SU-DHL-6 (cell line): ENCODE measurements at regions not wholly inside any gene's neighbourhood (a gene's known extent, or its start where the extent isn't known, plus 50 kb on each side); places are given as distances from the start of the nearest gene placed in this dataset.
A peak's percentile ranks its signal among the peaks of the same experiment; 100 is the strongest.

ENCODE experiments used
- H2AFZ ChIP-seq: fragments of 200-600 bp; sonication (generic); 2 replicates; pipeline ENCODE4 v1.6.1; 2014; ENCODE audit warnings: low read depth, mild to moderate bottlenecking, moderate library complexity, mixed read lengths, antibody characterized with exemption, low read length; ENCODE audit not compliant: severe bottlenecking
- H3F3A ChIP-seq: fragments of 200-600 bp; shearing (Covaris generic); 2 replicates; pipeline ENCODE4 v1.6.0; 2016; ENCODE audit warnings: antibody characterized with exemption, mild to moderate bottlenecking; ENCODE audit not compliant: insufficient read depth
- H3K27ac ChIP-seq: fragments of 200-600 bp; sonication (generic); 2 replicates; pipeline ENCODE4 v1.5.1; 2016; ENCODE audit warnings: low read depth, mild to moderate bottlenecking, low read length, moderate library complexity, mixed read lengths
- H3K27me3 ChIP-seq: fragments of 200-600 bp; sonication (generic), shearing (Covaris generic); 2 replicates; pipeline ENCODE4 v1.6.0; 2014; ENCODE audit warnings: mild to moderate bottlenecking, low read length
- H3K36me3 ChIP-seq: fragments of 200-600 bp; sonication (generic); 2 replicates; pipeline ENCODE4 v1.6.1; 2014; ENCODE audit warnings: mild to moderate bottlenecking, low read length, mixed read lengths
- H3K4me2 ChIP-seq: fragments of 300-600, 200-600 bp; shearing (Covaris generic), sonication (generic); 2 replicates; pipeline ENCODE4 v1.6.0; 2014; ENCODE audit warnings: low read length, low read depth, mild to moderate bottlenecking; ENCODE audit not compliant: poor library complexity, severe bottlenecking
- H3K4me3 ChIP-seq: fragments of 200-600 bp; sonication (generic); 2 replicates; pipeline ENCODE4 v1.5.1; 2014; ENCODE audit warnings: antibody characterized with exemption, low read length, mild to moderate bottlenecking, mixed read lengths; ENCODE audit not compliant: insufficient read depth, poor library complexity, severe bottlenecking
- H3K79me2 ChIP-seq: fragments of 200-600 bp; sonication (generic); 2 replicates; pipeline ENCODE4 v1.6.1; 2014; ENCODE audit warnings: mild to moderate bottlenecking, low read length, moderate library complexity; ENCODE audit not compliant: insufficient read depth
- H3K9ac ChIP-seq: fragments of 200-600 bp; sonication (generic); 2 replicates; pipeline ENCODE4 v1.7.0; 2014; ENCODE audit warnings: mild to moderate bottlenecking, low read length
- H3K9me2 ChIP-seq: fragments of 200-600 bp; sonication (generic); replicated peaks from 2 replicates; pipeline ENCODE4 v1.6.1; 2014; ENCODE audit warnings: low read length; ENCODE audit not compliant: insufficient read depth
- H3K9me3 ChIP-seq: fragments of 200-600 bp; sonication (generic); 2 replicates; pipeline ENCODE4 v1.6.1; 2014; ENCODE audit warnings: low read length, mixed read lengths; ENCODE audit not compliant: insufficient read depth
- H4K20me1 ChIP-seq: fragments of 200-600 bp; sonication (generic); 2 replicates; pipeline ENCODE4 v1.6.1; 2014; ENCODE audit warnings: low read depth, mild to moderate bottlenecking, antibody characterized with exemption, low read length, moderate library complexity, mixed read lengths
- CTCF ChIP-seq: fragments of 200-600 bp; sonication (generic); IDR thresholded peaks from one replicate; pipeline ENCODE4 v1.5.1; 2017; ENCODE audit warnings: antibody characterized with exemption, mild to moderate bottlenecking, low read length, moderate library complexity; ENCODE audit not compliant: insufficient read depth, poor library complexity, severe bottlenecking
- EZH2phosphoT487 ChIP-seq: fragments of 200-600 bp; sonication (generic), shearing (Covaris generic); conservative IDR thresholded peaks from 2 replicates; pipeline ENCODE4 v1.6.1; 2018; ENCODE audit warnings: mild to moderate bottlenecking, antibody characterized with exemption, low read length, moderate library complexity, mixed read lengths

- peaks cover 2% of the 10 kb centered on the region for H3F3A ChIP-seq
- peak; percentile 6 for TF ChIP-seq CTCF
- no peak for TF ChIP-seq EZH2phosphoT487
- H3K27ac ChIP-seq: no peak overlapping the region
- peak overlapping the region; percentile 32 for H2AFZ ChIP-seq
- no peak overlapping the region for H3K9ac ChIP-seq
- peak overlapping the region; percentile 69 for H3K4me2 ChIP-seq
- peak overlapping the region; percentile 23 for H3K4me3 ChIP-seq
- no peaks in the 10 kb centered on the region for H3K79me2 ChIP-seq
- no peaks in the 10 kb centered on the region for H4K20me1 ChIP-seq
- no peaks in the 10 kb centered on the region for H3K9me2 ChIP-seq
- no peaks in the 10 kb centered on the region for H3K9me3 ChIP-seq
- H3K27me3 ChIP-seq: no peaks in the 10 kb centered on the region
- no peaks in the 10 kb centered on the region for H3K36me3 ChIP-seq
Measured at GRCh38 chr21:36260802-36261201, 59.2 kb upstream of the MORC3 start.

- Histone ChIP-seq H3K27me3 (no peaks in the 10 kb centered on the region), H2AFZ (no peak overlapping the region), H3K9ac (no peak overlapping the region), H3K79me2 (no peaks in the 10 kb centered on the region), H3K36me3 (no peaks in the 10 kb centered on the region), H3K9me2 (no peaks in the 10 kb centered on the region), H3F3A (no peaks in the 10 kb centered on the region), H3K9me3 (no peaks in the 10 kb centered on the region), H3K27ac (no peak overlapping the region), H4K20me1 (no peaks in the 10 kb centered on the region), H3K4me3 (no peak overlapping the region), H3K4me2 (no peak overlapping the region)
- TF ChIP-seq CTCF (no peak), EZH2phosphoT487 (no peak)
Measured at GRCh38 chr21:36261459-36261858, 58.5 kb upstream of the MORC3 start.

GRCh38 chr21:36263797-36264196 lies 56.2 kb upstream of the MORC3 start:
- Histone ChIP-seq H3K4me2 (no peak overlapping the region), H3K9me3 (no peaks in the 10 kb centered on the region), H3K27ac (no peak overlapping the region), H3K36me3 (no peaks in the 10 kb centered on the region), H2AFZ (no peak overlapping the region), H3K9me2 (no peaks in the 10 kb centered on the region), H3K4me3 (no peak overlapping the region), H3F3A (no peaks in the 10 kb centered on the region), H3K79me2 (no peaks in the 10 kb centered on the region), H3K9ac (no peak overlapping the region), H4K20me1 (no peaks in the 10 kb centered on the region), H3K27me3 (no peaks in the 10 kb centered on the region)
- TF ChIP-seq EZH2phosphoT487: no peak
- TF ChIP-seq CTCF: no peak
